HepG2 (cell line): ENCODE measurements at regions not wholly inside any gene's neighbourhood (a gene's known extent, or its start where the extent isn't known, plus 50 kb on each side); places are given as distances from the start of the nearest gene placed in this dataset.

Experiments
- ATAC-seq: fragments of 200-7000 bp; cut with Tn5 transposase; 3 replicates; pipeline ENCODE4 v1.9.1; 2020; ENCODE audit warnings: mild to moderate bottlenecking, moderate library complexity
- BruUV-seq: library from RNA; stranded (reverse); fragments of 400-500 nt; replicated peaks from 2 replicates; lab custom pipeline; 2021; lab: Mats Ljungman, UMichigan
- CTCF ChIA-PET: fragments of 300-600 bp; formaldehyde crosslinking; extraction: SDS; loops from one replicate; lab custom pipeline; 2021; ENCODE audit warnings: low total read pairs, inconsistent platforms, low intra/inter-chr PET ratio; lab: Yijun Ruan, JAX
- POLR2A ChIA-PET: fragments of 350-600 bp; sonication (Branson Sonifier 250); formaldehyde crosslinking; loops from one replicate; lab custom pipeline; 2020; ENCODE audit warnings: antibody characterized with exemption, inconsistent platforms; lab: Yijun Ruan, JAX
- DNase-seq: peaks from one replicate; pipeline ENCODE4 v3.0.0-alpha.2; 2015; ENCODE audit warnings: low spot score
- FAIRE-seq: peaks from 3 replicates; lab custom pipeline; 2011; peaks lifted over from hg19 to GRCh38; lab: Jason Lieb, UNC
- H2AFZ ChIP-seq: one replicate; pipeline ENCODE4 v1.6.1; 2011; ENCODE audit warnings: low read length, inconsistent platforms
- H3K27ac ChIP-seq: fragments of 300-600 bp; 3 replicates; pipeline ENCODE4 v1.8.0; 2011; ENCODE audit warnings: mixed run types, mild to moderate bottlenecking, mixed read lengths, low read length, inconsistent platforms; ENCODE audit not compliant: insufficient read depth; ENCODE audit errors: extremely low read length
- H3K27me3 ChIP-seq, 2 experiments: fragments of 200-600 bp in 1 of 2; 2 replicates in 1 of 2; 3 replicates in 1 of 2; pipeline versions ENCODE4 v1.6.0 to v1.8.0; 2011; ENCODE audit warnings: low read length in 2 of 2, mild to moderate bottlenecking in 2 of 2, moderate library complexity in 2 of 2, inconsistent platforms in 1 of 2; ENCODE audit not compliant: insufficient read depth in 2 of 2, control insufficient read depth in 1 of 2
- H3K36me3 ChIP-seq, 2 experiments: fragments of 200-600 bp in 1 of 2; replicated peaks in 1 of 2; 2 replicates in 1 of 2; 3 replicates in 1 of 2; pipeline versions ENCODE4 v1.5.1 to v1.8.0; 2011; ENCODE audit warnings: low read length in 2 of 2, inconsistent platforms in 1 of 2; ENCODE audit not compliant: insufficient read depth in 2 of 2, control insufficient read depth in 1 of 2
- H3K4me1 ChIP-seq: 2 replicates; pipeline ENCODE4 v1.5.1; 2012; ENCODE audit warnings: low read length, inconsistent platforms; ENCODE audit not compliant: insufficient read depth
- H3K4me2 ChIP-seq: 2 replicates; pipeline ENCODE4 v1.6.0; 2011; ENCODE audit warnings: low read depth, low read length, inconsistent platforms
- H3K4me3 ChIP-seq, 3 experiments: fragments of 200-600 bp in 1 of 3; sonication (generic), shearing (Covaris generic) in 1 of 3; replicated peaks in 1 of 3; 2 replicates each; pipeline ENCODE4 v1.5.1; 2011 to 2016; ENCODE audit warnings: low read length in 3 of 3, inconsistent platforms in 2 of 3, low read depth in 2 of 3, mild to moderate bottlenecking in 2 of 3, control low read depth in 1 of 3, mixed read lengths in 1 of 3; ENCODE audit not compliant: insufficient read depth in 1 of 3
- H3K79me2 ChIP-seq: one replicate; pipeline ENCODE4 v1.6.1; 2011; ENCODE audit warnings: low read length, inconsistent platforms; ENCODE audit not compliant: insufficient read depth
- H3K9ac ChIP-seq: 2 replicates; pipeline ENCODE4 v1.6.0; 2011; ENCODE audit warnings: mild to moderate bottlenecking, low read depth, low read length, inconsistent platforms; ENCODE audit not compliant: insufficient read depth
- H3K9me3 ChIP-seq: 2 replicates; pipeline ENCODE4 v1.5.1; 2012; ENCODE audit warnings: mild to moderate bottlenecking, low read length
- H4K20me1 ChIP-seq: 2 replicates; pipeline ENCODE4 v1.6.0; 2011; ENCODE audit warnings: inconsistent platforms, mild to moderate bottlenecking, low read length, moderate library complexity; ENCODE audit not compliant: insufficient read depth
- CAMTA2 ChIP-seq: sonication (generic); formaldehyde crosslinking; IDR thresholded peaks from 2 replicates; pipeline ENCODE4 v1.4.0; 2020; ENCODE audit warnings: mild to moderate bottlenecking, missing genetic modification reagents, borderline replicate concordance
- RFX1 ChIP-seq: fragments of 450-650 bp; IDR thresholded peaks from 2 replicates; pipeline ENCODE4 v1.6.1; 2017
- TOE1 ChIP-seq: sonication (generic); formaldehyde crosslinking; IDR thresholded peaks from 2 replicates; pipeline ENCODE4 v1.4.0; 2020; ENCODE audit warnings: mild to moderate bottlenecking, missing genetic modification reagents
- ZNF121 ChIP-seq: sonication (generic); formaldehyde crosslinking; IDR thresholded peaks from 2 replicates; pipeline ENCODE4 v1.5.0; 2020; ENCODE audit warnings: mild to moderate bottlenecking, missing genetic modification reagents
- ZNF256 ChIP-seq: sonication (generic); formaldehyde crosslinking; conservative IDR thresholded peaks from 2 replicates; pipeline ENCODE4 v1.4.0; 2020; ENCODE audit warnings: missing genetic modification reagents
- ZNF30 ChIP-seq: sonication (generic); formaldehyde crosslinking; IDR thresholded peaks from 2 replicates; pipeline ENCODE4 v1.5.0; 2020; ENCODE audit warnings: mild to moderate bottlenecking, missing genetic modification reagents
- ZNF503 ChIP-seq: sonication (generic); formaldehyde crosslinking; IDR thresholded peaks from 2 replicates; pipeline ENCODE4 v1.4.0; 2020; ENCODE audit warnings: missing genetic modification reagents
- ZNF589 ChIP-seq: sonication (generic); formaldehyde crosslinking; conservative IDR thresholded peaks from 2 replicates; pipeline ENCODE4 v1.8.0; 2022; ENCODE audit warnings: mild to moderate bottlenecking, moderate library complexity, missing genetic modification reagents
- ZNF598 ChIP-seq: sonication (generic); formaldehyde crosslinking; IDR thresholded peaks from 2 replicates; pipeline ENCODE4 v1.5.1; 2020; ENCODE audit warnings: mild to moderate bottlenecking, missing genetic modification reagents, borderline replicate concordance
- WGBS: methylation state at CpG from one replicate; pipeline ENCODE4 v1.1.6; 2017; ENCODE audit warnings: low lambda C conversion rate; 5-methylcytosine and 5-hydroxymethylcytosine counted together
- in situ Hi-C: cut with HindIII; loops from 2 replicates; pipeline ENCODE4 v1.10.0; 2017; ENCODE audit warnings: low pct_unique_long_range_greater_than_20kb; ENCODE audit not compliant: extremely low pct_ligation_motif_present
- intact Hi-C: fragments of 100-400 bp; cut with micrococcal nuclease; formaldehyde crosslinking; loops from one replicate; pipeline ENCODE4 v1.10.0; 2022; ENCODE audit not compliant: unreplicated experiment
- TF ChIP-seq, protein P1 (sequence below): sonication (generic); formaldehyde crosslinking; IDR thresholded peaks from 2 replicates; pipeline ENCODE4 v1.5.0; 2020; ENCODE audit warnings: mild to moderate bottlenecking, missing genetic modification reagents, borderline replicate concordance

GRCh38 chr12:91854725-91855124, 290.9 kb downstream of the BTG1 start:
- H4K20me1 ChIP-seq, result no peaks in the 10 kb centered on the region
- H3K9me3 ChIP-seq, result no peaks in the 10 kb centered on the region
- H3K36me3 ChIP-seq, result no peaks in the 10 kb centered on the region
- no peak for ATAC-seq
- H3K27ac ChIP-seq, result no peak overlapping the region
- H3K4me1 ChIP-seq, result no peaks in the 10 kb centered on the region
- no peaks in the 10 kb centered on the region for H3K27me3 ChIP-seq
- intact Hi-C loops (no loop called here), in situ Hi-C loops (no loop called here)
- no peak for DNase-seq
- 0% methylated on average over 1 of the region's 1 CpG for WGBS
- no peak for TF ChIP-seq ZNF503 (CRISPR knock-in tag)
- CTCF ChIA-PET, result no interaction called here
- no peak overlapping the region for H3K4me2 ChIP-seq
- H3K9ac ChIP-seq, result no peak overlapping the region
- no peak for FAIRE-seq
- H2AFZ ChIP-seq, result no peak overlapping the region
- no peak overlapping the region for H3K4me3 ChIP-seq
- no peaks in the 10 kb centered on the region for H3K79me2 ChIP-seq
- POLR2A ChIA-PET, result no interaction called here
- BruUV-seq, result no TSS peak

DNA sequence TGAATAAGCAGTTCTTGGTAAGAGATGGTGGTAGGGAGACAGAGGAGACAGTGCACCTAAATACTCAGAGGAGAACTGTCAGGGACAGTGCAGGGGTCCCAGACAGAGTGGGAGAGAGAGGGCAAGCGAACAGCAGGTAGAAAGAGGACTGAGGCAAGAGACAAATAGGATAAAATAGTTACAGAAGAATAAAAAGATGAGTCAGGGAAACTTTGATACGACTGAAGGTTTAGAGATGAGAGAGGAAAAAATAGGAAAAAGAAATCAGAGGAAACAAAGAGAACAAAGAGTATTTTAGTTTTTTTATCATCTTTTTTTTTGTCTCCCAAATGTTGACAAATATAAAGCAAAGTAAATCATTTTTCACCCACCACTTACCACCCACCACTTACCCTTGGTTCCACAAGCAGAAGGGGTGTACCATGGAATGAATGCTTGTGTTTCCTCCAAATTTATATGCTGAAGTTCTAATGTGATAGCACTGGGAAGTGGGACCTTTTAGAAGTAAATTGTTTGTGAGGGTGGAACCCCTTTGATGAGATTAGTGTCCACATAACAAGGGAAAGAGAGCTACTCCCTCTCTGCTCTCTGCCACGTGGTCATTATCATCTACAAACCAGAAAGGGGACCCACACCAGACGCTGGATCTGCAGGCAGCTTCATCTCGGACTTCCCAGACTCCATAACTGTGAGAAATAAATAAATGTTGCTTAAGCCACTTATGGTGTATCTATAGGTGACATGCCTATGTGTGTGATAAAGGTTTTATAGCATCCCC, 292.1 kb downstream of the BTG1 start:
- Histone ChIP-seq H2AFZ (no peak overlapping the region), H3K27ac (no peak overlapping the region), H3K79me2 (no peaks in the 10 kb centered on the region), H3K27me3 (no peaks in the 10 kb centered on the region), H3K36me3 (no peaks in the 10 kb centered on the region), H3K9me3 (no peaks in the 10 kb centered on the region), H4K20me1 (no peaks in the 10 kb centered on the region), H3K4me3 (no peak overlapping the region), H3K4me1 (no peaks in the 10 kb centered on the region), H3K9ac (no peak overlapping the region), H3K4me2 (no peak overlapping the region)
- no TSS peak for BruUV-seq
- POLR2A ChIA-PET, result no interaction called here
- DNase-seq (no peak), ATAC-seq (no peak), FAIRE-seq (no peak)
- intact Hi-C loops (no loop called here), in situ Hi-C loops (no loop called here)
- CTCF ChIA-PET, result no interaction called here
- TF ChIP-seq CAMTA2 (no peak), TOE1 (CRISPR knock-in tag) (no peak), ZNF30 (no peak), RFX1 (no peak), ZNF598 (no peak), ZNF121 (CRISPR knock-in tag) (no peak), ZNF589 (CRISPR knock-in tag) (no peak), ZNF256 (CRISPR knock-in tag) (no peak)
- TF ChIP-seq, protein P1, sequence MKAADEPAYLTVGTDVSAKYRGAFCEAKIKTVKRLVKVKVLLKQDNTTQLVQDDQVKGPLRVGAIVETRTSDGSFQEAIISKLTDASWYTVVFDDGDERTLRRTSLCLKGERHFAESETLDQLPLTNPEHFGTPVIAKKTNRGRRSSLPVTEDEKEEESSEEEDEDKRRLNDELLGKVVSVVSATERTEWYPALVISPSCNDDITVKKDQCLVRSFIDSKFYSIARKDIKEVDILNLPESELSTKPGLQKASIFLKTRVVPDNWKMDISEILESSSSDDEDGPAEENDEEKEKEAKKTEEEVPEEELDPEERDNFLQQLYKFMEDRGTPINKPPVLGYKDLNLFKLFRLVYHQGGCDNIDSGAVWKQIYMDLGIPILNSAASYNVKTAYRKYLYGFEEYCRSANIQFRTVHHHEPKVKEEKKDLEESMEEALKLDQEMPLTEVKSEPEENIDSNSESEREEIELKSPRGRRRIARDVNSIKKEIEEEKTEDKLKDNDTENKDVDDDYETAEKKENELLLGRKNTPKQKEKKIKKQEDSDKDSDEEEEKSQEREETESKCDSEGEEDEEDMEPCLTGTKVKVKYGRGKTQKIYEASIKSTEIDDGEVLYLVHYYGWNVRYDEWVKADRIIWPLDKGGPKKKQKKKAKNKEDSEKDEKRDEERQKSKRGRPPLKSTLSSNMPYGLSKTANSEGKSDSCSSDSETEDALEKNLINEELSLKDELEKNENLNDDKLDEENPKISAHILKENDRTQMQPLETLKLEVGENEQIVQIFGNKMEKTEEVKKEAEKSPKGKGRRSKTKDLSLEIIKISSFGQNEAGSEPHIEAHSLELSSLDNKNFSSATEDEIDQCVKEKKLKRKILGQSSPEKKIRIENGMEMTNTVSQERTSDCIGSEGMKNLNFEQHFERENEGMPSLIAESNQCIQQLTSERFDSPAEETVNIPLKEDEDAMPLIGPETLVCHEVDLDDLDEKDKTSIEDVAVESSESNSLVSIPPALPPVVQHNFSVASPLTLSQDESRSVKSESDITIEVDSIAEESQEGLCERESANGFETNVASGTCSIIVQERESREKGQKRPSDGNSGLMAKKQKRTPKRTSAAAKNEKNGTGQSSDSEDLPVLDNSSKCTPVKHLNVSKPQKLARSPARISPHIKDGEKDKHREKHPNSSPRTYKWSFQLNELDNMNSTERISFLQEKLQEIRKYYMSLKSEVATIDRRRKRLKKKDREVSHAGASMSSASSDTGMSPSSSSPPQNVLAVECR (CRISPR knock-in tag), result no peak
- WGBS, result 0% methylated on average over 5 of the region's 5 CpGs
